Kidney epithelial cell (primary cell): ENCODE measurements at regions not wholly inside any gene's neighbourhood (a gene's known extent, or its start where the extent isn't known, plus 50 kb on each side); places are given as distances from the start of the nearest gene placed in this dataset.

Experiments used
- DNase-seq: peaks from one replicate; pipeline ENCODE4 v3.0.0-alpha.2; 2010; ENCODE audit warnings: low read depth
- H3K27me3 ChIP-seq: 2 replicates; pipeline ENCODE4 v1.6.0; 2011; ENCODE audit warnings: low read length; ENCODE audit not compliant: control insufficient read depth, insufficient read depth
- H3K36me3 ChIP-seq: 2 replicates; pipeline ENCODE4 v1.5.1; 2011; ENCODE audit warnings: low read length; ENCODE audit not compliant: control insufficient read depth, insufficient read depth
- H3K4me3 ChIP-seq: 2 replicates; pipeline ENCODE4 v1.5.1; 2011; ENCODE audit warnings: low read depth, mild to moderate bottlenecking, control low read depth, low read length
- TF ChIP-seq, protein P1 (sequence below): IDR thresholded peaks from 2 replicates; pipeline ENCODE4 v1.5.1; 2011; ENCODE audit warnings: mild to moderate bottlenecking, moderate library complexity, low read length, control low read depth, inconsistent platforms; ENCODE audit not compliant: insufficient read depth, poor library complexity, severe bottlenecking

DNA sequence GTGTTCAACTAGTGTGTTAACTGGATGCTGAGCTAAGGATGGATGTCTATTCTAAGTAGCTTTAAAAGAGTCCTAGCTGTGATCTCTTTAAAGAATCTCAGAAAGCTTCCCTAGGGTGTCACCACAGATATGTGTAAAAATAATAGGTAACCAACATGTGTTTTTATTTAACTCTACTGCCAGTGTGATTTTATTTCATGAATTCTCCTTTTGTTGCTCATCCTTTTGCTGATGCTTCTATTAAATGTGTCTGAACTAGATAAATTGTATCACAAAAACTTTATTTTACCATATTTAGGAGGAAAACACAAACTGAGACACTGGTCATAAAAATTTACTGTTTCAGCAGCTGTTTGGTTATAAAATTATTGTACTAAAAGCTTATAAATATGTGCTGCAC lies 809.4 kb upstream of the CITED2 start:
- TF ChIP-seq, protein P1, sequence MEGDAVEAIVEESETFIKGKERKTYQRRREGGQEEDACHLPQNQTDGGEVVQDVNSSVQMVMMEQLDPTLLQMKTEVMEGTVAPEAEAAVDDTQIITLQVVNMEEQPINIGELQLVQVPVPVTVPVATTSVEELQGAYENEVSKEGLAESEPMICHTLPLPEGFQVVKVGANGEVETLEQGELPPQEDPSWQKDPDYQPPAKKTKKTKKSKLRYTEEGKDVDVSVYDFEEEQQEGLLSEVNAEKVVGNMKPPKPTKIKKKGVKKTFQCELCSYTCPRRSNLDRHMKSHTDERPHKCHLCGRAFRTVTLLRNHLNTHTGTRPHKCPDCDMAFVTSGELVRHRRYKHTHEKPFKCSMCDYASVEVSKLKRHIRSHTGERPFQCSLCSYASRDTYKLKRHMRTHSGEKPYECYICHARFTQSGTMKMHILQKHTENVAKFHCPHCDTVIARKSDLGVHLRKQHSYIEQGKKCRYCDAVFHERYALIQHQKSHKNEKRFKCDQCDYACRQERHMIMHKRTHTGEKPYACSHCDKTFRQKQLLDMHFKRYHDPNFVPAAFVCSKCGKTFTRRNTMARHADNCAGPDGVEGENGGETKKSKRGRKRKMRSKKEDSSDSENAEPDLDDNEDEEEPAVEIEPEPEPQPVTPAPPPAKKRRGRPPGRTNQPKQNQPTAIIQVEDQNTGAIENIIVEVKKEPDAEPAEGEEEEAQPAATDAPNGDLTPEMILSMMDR: no peak
- DNase-seq: no peak
- no peaks in the 10 kb centered on the region for H3K36me3 ChIP-seq
- H3K27me3 ChIP-seq: no peaks in the 10 kb centered on the region
- no peak overlapping the region for H3K4me3 ChIP-seq

DNA sequence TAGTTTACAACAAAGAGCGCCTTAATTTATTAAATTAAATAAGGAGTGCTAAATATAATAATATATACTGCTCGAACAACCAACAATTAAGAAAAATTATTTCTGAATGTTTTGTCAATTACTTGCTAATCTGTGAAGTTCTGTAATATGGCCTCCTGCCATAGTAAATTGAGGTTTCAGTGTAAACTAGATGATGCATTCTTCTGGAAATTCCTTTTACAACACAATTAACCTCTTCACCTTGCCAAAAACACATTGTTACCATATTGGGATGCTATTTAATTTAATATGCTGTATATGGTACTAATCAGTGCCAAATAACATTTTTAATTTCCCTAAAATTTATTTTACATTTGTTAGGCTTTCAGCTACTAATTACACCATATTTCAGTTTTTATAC lies 808.4 kb upstream of the CITED2 start:
- no peaks in the 10 kb centered on the region for H3K36me3 ChIP-seq
- H3K4me3 ChIP-seq: no peak overlapping the region
- no peaks in the 10 kb centered on the region for H3K27me3 ChIP-seq
- TF ChIP-seq, protein P1: no peak
- DNase-seq: no peak

DNA sequence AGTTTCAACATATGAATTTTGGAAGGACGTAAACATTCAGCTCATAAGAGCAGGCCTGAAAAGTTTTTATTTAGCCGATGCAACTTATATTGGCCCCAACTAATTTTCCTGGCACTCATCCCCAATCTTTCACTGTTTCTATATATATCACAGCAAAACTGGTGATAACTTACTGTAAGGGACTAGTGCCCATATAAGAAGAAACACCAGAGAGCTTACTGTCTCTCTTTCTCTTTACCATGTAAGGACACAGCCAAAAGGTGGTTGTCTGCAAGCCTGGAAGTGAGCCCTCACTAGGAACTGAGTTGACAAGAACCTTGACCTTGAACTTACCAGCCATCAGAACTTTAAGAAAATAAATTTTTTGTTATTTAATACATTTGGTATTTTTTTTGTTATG lies 807.4 kb upstream of the CITED2 start:
- TF ChIP-seq, protein P1: no peak
- no peaks in the 10 kb centered on the region for H3K36me3 ChIP-seq
- no peak for DNase-seq
- no peak overlapping the region for H3K4me3 ChIP-seq
- H3K27me3 ChIP-seq: no peaks in the 10 kb centered on the region

DNA sequence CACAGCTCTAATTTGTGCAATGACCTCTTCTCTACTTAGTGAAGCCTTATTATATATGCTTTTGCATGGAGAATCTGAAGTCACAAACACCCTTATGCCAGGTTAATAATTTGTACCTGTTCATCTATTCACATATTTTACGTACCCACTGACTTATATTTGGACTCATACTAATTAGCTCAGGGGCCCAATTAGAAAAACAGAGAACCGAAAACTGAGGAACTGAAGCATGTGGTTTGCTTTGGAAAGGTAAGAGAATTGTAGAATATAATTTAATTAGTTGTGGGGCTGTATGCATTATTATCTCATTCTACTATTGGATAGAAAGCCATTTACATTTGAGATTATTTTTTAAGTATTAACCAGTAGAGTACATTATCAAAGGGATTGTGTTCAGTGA lies 805.9 kb upstream of the CITED2 start:
- TF ChIP-seq, protein P1: no peak
- no peak for DNase-seq
- no peaks in the 10 kb centered on the region for H3K36me3 ChIP-seq
- no peak overlapping the region for H3K4me3 ChIP-seq
- no peaks in the 10 kb centered on the region for H3K27me3 ChIP-seq

DNA sequence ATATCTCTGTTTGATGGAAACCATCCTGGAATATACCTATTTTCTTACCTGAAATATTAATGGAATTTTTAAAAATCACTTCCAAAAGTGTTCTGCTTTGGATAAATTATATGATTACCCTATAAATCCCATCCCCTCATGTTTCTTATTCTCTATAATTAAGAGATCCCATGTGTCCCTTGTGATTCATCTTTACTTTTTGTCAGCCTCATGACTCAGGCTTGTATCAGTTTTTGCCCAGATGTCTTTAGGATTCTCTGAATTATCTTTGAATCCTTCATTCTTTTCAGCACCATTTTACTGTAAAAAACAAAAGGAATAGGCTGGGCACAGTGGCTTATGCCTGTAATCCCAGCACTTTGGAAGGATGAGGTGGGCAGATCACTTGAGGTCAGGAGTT lies 804.5 kb upstream of the CITED2 start:
- H3K4me3 ChIP-seq: no peak overlapping the region
- H3K36me3 ChIP-seq: no peaks in the 10 kb centered on the region
- H3K27me3 ChIP-seq: no peaks in the 10 kb centered on the region
- DNase-seq: no peak
- TF ChIP-seq, protein P1: no peak

DNA sequence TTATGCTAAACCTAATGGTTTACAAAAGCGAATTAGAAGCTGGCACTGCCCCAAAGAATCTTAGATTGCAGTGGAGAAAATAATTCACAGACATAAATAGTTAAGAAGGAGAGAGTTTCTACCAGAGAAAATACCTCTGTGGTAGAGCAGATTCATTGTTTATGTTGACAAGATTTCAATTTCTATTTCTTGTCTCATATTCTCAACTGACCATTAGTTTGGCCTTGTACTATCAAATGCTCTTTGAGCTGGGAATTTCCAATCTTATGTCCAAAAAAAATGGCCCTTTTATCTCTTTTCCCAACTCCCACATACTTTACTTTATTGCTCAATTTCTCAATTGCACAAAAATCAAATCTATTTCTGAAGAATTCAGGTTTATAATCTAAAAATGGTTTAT lies 804.1 kb upstream of the CITED2 start:
- no peak overlapping the region for H3K4me3 ChIP-seq
- no peaks in the 10 kb centered on the region for H3K36me3 ChIP-seq
- TF ChIP-seq, protein P1: no peak
- no peak for DNase-seq
- no peaks in the 10 kb centered on the region for H3K27me3 ChIP-seq
